ENCODE measurements at regions not wholly inside any gene's neighbourhood (a gene's known extent, or its start where the extent isn't known, plus 50 kb on each side); places are given as distances from the start of the nearest gene placed in this dataset.
"Not testable (repeated sequence)": the region's sequence is repeated elsewhere in the genome, so short reads cannot be mapped to it uniquely, and the experiment has no call there.

DNA sequence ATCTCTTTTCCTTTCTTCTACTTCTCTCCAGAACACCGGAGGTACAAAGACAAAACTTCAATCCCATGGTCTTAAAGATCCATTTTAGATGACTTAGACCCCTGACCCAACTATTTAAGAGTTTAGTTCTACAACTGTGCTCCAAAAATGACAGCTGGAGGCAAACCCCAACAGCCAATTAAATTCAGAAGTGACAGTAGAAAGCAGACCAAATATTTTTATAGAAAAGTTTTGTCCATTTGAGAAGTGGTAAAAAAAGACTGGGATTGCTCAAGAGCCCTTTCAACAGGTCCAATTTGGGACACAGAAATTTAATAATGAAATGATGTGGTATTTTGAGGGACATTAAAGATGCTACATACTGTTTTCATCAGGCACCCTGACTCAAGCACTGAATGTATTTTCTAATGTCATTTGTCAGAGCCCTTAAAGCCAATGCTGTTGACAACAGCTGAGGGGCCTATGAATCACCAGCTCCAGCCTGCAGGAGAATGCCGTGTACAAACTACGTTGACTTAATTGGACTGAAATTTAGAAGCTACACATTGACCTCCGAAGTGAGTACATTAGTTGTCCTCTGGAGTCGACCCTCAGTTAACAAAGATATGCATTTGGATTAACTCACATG lies 147.5 kb upstream of the PIK3R1 start:
- DNase-seq (ENCODE audit: low read depth in 2 of 2): no peak

DNA sequence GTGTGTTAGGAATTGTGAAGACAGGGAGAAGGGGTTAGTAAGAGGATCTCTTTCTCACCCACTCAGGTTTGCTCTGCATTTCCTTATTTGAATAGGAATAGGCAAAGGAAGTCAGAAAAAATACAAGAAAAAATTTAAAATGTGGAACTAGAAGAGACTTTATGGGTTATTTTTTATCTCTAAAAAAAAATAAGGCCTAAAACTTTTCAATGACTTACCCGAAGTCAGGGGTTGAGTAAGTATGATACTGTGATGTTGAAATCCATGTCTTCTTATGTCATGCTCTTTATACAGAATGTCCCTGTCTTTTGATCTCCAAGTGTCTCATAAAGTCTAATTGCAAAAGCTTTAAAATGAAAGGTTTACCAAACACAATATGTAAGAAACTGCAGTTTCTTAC lies 148.3 kb upstream of the PIK3R1 start:
- no peak for DNase-seq (ENCODE audit: low read depth in 2 of 2)

DNA sequence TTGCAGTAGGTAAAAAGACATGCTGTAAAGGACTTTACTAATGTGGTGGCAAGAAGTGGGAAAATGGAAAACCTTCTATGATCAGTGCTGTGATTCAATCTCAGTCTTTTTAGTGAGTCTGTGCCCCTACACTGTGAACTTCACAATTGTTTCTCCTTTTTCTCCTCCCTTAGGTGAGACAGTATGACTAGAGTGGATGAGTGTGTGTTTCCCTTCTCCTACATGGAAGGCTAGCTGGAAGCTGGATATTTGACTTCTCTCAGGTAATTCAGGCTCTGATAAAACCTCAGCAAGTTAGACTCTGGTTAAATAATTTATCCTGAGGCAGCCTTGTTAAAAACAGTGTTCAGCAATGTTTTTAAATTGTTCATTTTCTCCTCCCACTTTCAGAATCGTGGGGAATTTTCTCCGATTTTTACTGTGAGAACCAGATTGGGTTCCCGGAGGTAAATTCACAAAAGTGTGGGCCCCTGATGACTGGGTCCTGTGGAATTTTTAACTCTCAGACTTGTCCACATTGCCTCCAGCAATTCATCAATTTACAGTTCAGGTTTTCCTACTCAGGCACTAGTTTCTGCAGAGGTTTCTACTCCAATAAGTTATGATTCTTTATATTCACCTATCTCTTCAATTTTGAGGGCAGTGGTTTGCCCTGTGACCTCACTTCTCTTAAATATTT lies 149.1 kb upstream of the PIK3R1 start:
- DNase-seq (ENCODE audit: low read depth in 2 of 2): no peak

DNA sequence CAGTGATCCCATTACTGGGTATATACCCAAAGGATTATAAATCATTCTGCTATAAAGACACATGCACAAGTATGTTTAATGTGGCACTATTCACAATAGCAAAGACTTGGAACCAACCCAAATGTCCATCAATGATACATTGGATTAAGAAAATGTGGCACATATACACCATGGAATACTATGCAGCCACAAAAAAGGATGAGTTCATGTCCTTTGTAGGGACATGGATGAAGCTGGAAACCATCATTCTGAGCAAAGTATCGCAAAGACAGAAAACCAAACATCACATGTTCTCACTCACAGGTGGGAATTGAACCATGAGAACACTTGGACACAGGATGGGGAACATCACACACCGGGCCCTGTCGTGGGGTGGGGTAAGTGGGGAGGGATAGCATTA lies 150.2 kb upstream of the PIK3R1 start:
- not testable (repeated sequence) for DNase-seq (ENCODE audit: low read depth in 2 of 2)

DNA sequence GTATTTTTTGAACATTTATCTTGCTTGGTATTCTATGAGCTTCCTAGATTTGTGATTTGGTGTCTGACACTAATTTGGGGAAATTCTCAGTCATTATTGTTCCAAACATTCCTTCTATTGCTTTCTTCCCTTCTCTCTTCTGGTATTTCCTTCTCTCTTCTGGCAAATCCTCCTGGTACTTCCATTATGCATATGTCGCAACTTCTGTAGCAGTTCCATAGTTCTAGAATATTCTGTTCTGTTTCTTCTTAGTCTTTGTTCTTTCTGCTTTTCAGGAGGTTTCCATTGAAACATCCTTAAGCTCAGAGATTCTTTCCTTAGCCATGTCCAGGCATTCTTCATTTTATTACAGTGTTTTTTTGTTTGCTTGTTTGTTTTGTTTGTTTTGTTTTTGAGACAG lies 155.2 kb upstream of the PIK3R1 start:
- DNase-seq (ENCODE audit: low read depth in 2 of 2): no peak

DNA sequence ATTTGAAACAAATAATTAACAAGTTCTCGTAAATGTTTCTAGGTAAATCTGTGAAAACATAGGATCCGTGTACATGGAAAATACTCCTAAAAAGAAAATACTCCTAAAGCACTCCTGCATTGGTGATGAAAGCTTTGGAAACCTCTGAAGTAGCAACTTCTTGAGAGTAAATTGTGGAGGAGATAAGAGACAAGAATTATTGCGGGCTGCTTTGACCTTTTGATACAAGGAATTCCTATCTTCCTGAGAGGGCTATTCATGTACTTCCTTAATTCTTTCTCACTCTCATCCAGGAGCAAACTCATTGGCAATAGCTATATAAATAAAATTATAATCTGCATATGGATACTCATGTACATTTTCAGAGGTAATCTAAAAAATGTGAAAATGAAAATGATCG lies 158.4 kb upstream of the PIK3R1 start:
- DNase-seq (ENCODE audit: low read depth in 2 of 2): no peak

DNA sequence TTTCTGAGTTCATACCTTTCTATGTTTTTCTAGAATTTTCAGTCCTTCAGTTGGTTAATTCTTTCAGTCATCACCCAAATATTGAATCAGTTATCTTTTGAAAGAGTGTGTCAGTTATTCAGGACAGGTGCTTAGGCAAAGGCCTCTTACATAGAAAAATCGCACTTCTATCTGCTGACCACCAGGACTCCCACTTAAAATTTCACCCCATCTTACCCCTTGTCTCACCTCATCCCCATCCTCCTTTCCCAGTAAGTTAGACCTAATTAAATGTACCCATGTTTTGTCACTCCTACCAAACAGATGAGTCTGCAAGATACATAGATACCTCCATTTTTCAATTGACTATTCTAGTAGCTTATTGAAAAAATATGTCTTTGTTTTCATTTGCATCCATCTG lies 159.9 kb upstream of the PIK3R1 start:
- DNase-seq (ENCODE audit: low read depth in 2 of 2): no peak

DNA sequence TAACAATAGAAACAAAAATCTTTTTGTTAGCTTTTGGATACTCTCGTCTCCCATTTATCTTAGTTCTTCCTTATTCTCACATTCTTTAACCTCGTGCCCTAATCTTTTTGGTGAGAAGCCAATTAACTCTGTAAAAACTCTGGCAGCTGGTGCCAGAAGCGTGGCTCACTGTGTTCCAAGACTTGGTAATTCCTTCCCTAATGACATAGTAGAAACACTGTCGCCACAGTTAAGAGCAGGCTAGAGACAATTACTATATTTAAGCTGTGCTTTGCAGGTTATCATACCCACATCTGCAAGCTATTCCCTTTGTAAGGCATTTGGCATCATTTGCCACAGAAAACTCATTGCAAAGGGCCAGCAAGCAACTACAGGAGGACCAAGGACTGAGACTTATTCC lies 160.9 kb upstream of the PIK3R1 start:
- no peak for DNase-seq (ENCODE audit: low read depth in 2 of 2)

DNA sequence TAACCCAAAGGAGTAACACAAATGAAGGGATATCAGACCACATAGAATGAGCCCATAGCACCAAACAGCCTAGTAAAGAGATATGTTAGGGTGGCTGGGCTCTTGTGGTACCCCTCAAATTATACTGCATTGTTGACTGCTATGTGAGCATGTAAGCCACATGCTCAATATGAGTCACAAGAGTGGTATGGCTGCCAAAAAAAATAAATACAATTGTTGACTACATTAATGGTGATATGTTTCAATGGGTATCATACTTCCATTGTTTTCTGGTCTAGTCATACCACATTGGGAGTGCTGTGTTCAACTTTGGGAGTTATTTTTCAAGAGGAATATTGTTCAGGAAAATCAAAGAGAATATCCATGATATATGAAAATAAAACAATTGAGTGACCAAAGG lies 162.4 kb upstream of the PIK3R1 start:
- no peak for DNase-seq (ENCODE audit: low read depth in 2 of 2)

DNA sequence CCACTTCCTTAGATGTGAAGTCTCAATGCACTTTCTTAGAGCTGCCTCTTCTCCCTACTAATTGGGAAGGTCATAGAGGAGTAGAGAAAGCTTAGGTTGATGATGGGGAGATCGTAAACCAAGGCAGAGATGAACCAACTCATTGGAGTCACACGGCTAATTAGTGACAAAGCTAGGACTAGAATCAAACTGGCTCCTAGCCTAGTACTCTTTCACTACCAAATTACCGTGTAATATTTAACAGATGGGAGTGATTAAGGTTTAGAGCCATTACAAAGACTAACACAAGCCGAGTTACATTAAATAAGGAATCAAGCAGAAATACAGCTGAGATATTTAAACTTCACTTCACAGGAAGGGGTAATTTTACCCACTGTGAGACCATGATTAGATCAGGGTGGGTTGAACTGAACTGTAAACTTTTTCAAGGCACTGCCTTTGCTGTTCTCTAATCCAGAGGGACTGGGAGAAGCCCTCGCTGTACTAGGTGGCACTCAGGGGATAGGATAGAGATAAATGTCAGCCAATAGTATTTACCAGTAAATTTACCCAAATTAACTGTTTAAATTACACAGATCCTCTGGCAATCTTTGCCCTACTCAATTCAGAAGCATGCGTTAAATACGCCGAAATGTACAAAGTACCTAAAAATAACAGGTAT lies 166.4 kb upstream of the PIK3R1 start:
- no peak for DNase-seq (ENCODE audit: low read depth in 2 of 2)

DNA sequence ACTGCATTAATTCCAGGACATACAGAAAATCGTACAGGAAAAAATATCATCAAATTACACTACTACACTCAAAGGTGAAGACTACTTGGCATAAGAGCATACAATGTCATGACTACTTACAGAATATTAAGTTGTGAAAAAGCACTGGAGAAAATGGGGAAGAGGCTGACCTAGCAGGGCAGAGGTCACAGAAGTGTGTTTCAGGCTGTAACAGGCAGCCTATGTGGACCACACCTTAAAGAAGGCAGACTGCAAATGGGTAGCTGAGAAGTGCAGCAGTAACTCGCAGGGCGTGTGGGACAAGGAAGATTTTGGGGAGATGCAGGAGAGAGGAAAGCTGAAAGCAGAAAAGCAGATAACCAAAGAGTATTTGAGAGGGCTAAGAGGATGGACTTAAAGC lies 167.0 kb upstream of the PIK3R1 start:
- no peak for DNase-seq (ENCODE audit: low read depth in 2 of 2)

DNA sequence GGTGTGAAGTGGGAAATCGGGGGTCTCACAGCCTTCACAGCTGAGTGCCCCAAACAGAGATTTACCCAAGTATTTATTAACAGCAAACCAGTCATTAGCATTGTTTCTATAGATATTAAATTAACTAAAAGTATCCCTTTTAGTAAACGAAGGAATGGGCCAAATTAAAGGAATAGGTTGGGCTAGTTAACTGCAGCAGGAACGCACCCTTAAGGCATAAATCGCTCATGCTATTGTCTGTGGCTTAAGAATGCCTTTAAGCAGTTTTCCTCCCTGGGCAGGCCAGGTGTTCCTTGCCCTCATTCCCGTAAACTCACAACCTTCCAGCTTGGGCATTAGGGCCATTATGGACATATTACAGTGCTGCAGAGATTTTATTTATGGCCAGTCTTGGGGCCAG lies 167.5 kb upstream of the PIK3R1 start:
- not testable (repeated sequence) for DNase-seq (ENCODE audit: low read depth in 2 of 2)

DNA sequence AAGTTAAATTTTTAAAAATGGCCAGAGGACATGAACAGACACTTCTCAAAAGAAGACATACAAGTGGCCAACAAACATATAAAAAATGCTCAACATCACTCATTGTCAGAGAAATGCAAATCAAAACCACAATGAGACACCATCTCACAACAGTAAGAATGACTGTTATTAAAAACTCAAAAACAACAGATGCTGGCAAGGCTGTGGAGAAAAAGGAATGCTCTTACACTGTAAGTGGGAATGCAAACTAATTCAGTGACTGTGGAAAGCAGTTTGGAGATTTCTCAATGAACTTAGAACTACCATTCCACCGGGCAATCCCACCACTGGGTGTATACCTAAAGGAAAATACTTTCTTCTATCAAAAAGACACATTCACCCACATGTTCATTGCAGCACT lies 168.5 kb upstream of the PIK3R1 start:
- no peak for DNase-seq (ENCODE audit: low read depth in 2 of 2)

DNA sequence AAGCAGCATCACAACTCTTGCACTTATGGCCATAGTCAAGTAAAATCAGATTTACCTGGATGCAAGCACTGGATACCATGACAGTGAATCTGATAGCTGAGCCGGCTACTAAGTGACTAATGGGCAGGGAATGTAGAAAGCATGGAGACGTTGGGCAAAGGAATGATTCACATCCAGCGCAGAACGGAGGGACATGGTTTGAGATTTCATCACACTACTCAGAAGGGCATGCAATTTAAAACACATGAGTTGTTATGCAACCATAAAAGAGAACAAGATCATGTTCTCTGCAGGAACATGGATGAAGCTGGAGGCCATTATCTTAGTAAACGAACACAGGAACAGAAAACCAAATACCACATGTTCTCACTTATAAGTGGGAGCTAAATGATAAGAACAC lies 169.1 kb upstream of the PIK3R1 start:
- no peak for DNase-seq (ENCODE audit: low read depth in 2 of 2)

DNA sequence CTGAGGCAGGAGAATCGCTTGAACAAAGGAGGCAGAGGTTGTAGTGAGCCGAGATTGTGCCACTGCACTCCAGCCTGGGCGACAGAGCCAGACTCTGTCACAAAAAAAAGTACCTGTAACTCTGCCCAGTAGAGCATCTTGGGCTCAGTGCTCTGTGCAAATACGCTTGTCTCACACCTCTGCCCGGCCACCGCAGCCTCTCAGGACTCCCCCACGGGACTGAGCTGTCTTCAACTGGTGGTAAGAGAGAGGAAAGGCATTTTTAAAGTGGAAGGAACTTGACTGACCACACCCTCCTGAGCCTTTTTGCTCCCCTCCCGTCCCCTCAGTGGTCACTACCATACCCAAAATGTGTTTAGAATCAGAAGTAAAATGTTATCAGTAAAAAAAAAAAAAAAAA lies 174.3 kb upstream of the PIK3R1 start:
- DNase-seq (ENCODE audit: low read depth in 2 of 2): no peak

DNA sequence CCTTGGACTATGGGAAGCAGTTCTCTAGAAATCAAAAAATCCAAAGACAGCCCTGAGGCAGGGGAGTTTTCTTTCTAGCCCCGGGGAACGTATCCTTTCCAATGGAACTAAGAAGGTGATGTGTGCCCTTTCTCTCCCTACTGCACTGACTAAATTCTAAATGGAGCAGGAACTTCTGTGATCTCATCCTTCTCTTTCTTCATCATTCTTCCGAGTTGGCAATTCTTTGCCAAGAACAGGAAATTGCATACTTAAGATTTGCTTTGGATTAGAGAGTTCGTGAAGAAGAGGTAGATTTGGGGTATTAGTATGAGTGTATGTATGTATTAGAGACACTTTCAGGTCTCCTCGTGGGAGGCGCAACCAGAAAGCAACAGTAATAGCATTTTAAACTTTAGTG lies 178.0 kb upstream of the PIK3R1 start:
- DNase-seq (ENCODE audit: low read depth in 2 of 2): no peak

DNA sequence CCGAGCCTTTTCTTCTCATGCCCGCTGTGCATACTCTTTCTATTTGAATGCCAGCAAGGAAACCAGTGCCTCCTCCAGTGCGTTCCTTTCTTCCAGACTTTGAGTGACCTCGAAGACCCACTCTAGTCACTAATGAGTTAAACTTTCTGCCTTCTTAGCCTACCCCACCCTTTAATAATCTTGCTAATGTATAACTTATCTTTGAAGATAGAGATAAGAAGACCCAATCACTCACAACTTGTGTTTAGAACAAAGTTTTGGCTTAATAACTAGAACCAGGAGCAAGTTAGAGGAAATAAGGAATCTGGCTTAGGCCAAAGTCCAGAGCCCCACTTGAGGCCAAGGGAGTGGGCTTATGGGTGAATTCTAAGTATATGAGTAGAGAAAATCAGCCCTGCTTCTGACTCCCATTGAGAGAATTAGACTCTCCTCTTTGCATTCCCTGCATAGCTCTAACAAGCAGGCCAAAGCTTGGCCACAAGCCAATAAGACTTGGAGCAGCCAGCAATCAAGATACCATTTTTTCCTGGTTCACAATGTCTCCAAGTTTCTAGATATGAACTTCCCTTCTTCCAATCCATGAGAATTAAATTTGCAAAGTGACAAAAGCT lies 181.5 kb upstream of the PIK3R1 start:
- DNase-seq (ENCODE audit: low read depth in 2 of 2): no peak

DNA sequence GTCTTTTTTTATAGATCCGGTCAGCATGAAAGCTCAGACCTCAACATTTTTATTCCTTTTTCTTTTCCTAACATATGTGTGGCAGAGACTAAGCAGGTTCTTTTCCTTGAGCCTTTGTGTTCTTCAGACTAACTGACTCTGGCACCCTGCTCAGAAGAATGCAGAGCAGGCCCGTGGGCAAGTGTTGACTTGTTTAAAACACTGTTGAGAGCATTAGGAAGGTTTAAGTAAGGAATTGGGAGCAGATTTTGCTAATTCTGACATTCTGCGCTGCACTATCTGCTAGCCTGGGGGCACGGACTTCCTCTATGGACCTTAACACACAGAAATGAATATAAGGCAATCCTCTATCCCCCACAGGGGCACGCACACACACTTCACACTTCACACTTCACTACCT lies 182.5 kb upstream of the PIK3R1 start:
- no peak for DNase-seq (ENCODE audit: low read depth in 2 of 2)

DNA sequence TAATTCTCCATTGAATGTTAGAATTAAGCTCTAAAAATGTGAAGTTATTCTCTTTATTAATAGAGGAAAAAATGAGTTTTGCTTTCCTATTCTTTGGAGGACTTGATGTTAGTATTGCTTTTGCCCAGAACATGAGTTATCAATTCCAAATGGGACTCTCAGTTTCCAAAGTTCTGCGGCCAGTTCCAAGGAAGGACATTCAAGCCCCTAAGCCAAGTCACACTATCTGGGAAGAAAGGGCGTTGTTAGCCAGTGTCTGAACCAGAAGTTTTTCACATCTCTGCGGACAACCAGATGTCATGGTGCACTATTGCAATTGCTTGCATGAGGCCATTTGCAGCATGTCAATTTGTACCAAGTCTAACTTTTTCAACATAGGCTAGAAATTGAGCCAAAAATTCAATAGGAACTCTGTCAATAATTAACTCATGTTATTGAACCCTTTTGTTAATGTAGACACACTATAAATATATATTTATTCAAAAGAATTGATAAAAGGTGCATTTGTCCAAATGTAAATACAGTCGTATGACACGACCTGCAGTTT lies 183.3 kb upstream of the PIK3R1 start:
- DNase-seq (ENCODE audit: low read depth in 2 of 2): no peak

DNA sequence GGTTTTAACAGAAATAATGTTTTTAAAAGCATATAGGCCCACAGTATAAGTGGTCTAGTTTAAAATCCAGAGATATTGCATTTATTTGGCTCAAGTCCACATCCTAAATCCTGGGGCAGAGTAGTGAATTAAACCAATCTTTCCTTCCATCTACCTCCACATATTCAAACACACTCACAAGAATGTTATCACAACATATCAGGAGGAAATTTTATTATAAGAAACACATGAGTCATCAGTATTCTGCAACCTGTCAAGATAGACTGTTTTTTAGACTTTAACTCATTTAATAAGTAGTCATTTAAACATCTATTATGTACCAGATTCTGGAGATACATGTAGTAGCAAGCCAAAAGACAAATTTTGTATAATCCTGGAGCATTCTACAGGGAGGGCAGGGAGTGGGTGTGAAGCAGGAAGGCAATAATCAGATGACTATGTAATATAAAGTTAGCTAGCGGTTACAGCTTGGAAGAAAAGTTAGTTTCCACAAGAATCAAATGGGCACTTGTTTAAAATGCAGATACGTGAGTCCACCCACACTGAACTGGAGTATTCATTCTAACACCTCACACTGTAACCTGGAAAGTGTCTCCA lies 187.3 kb upstream of the PIK3R1 start:
- no peak for DNase-seq (ENCODE audit: low read depth in 2 of 2)

DNA sequence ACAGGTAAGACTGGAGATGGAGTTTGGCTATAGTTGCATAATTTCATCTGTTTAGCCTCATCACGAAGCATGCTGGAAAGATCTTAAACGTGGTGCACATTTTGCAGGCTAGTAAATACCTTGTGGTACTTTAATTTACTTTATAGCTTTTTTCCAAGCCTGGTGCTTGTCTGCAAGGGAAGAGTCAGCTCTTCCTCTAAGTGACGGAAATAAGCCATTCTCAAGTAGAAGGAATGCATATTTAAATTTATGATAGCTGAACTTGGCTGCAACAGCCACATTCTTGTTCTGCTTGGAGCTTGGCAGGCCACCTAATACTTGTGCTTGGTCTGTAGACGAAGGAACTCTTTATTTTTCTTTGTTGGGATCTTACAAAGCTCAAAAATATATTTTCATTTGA lies 188.0 kb upstream of the PIK3R1 start:
- DNase-seq (ENCODE audit: low read depth in 2 of 2): no peak
